HG02884 (cell line): ENCODE measurements at regions not wholly inside any gene's neighbourhood (a gene's known extent, or its start where the extent isn't known, plus 50 kb on each side); places are given as distances from the start of the nearest gene placed in this dataset.

Experiments used
- ATAC-seq: cut with Tn5 transposase; IDR thresholded peaks from one replicate; pipeline ENCODE4 v1.9.1; 2021; ENCODE audit warnings: mild to moderate bottlenecking, moderate library complexity; ENCODE audit not compliant: unreplicated experiment

GRCh38 chr5:173762045-173762444 lies 126.1 kb upstream of the CPEB4 start:
- no peak for ATAC-seq

GRCh38 chr5:173762930-173763329 lies 125.2 kb upstream of the CPEB4 start:
- ATAC-seq: no peak

- ATAC-seq: no peak
Observed at GRCh38 chr5:173763410-173763809, 124.7 kb upstream of the CPEB4 start.

- ATAC-seq: no peak
Observed at GRCh38 chr5:173764332-173765028, 123.7 kb upstream of the CPEB4 start.

- ATAC-seq: no peak
Observed at GRCh38 chr5:173765029-173765644, 123.0 kb upstream of the CPEB4 start.

- no peak for ATAC-seq
Observed at GRCh38 chr5:173765661-173766060, 122.5 kb upstream of the CPEB4 start.

GRCh38 chr5:173767574-173768266 lies 120.4 kb upstream of the CPEB4 start:
- no peak for ATAC-seq

GRCh38 chr5:173768267-173768806 lies 119.8 kb upstream of the CPEB4 start:
- ATAC-seq: no peak

- no peak for ATAC-seq
Observed at GRCh38 chr5:173768891-173769290, 119.3 kb upstream of the CPEB4 start.

GRCh38 chr5:173770637-173771036 lies 117.5 kb upstream of the CPEB4 start:
- no peak for ATAC-seq

GRCh38 chr5:173771121-173771724 lies 116.9 kb upstream of the CPEB4 start:
- ATAC-seq: no peak

- no peak for ATAC-seq
Observed at GRCh38 chr5:173771725-173772383, 116.3 kb upstream of the CPEB4 start.

- no peak for ATAC-seq
Observed at GRCh38 chr5:173772384-173773059, 115.6 kb upstream of the CPEB4 start.

GRCh38 chr5:173774271-173774761 lies 113.8 kb upstream of the CPEB4 start:
- ATAC-seq: no peak

GRCh38 chr5:173775261-173776197 lies 112.6 kb upstream of the CPEB4 start:
- ATAC-seq: no peak

GRCh38 chr5:173777149-173777548 lies 111.0 kb upstream of the CPEB4 start:
- no peak for ATAC-seq

- ATAC-seq: no peak
Observed at GRCh38 chr5:173777674-173778073, 110.5 kb upstream of the CPEB4 start.

GRCh38 chr5:173778152-173778782 lies 109.9 kb upstream of the CPEB4 start:
- ATAC-seq: no peak
